Neural progenitor cell (in vitro differentiated cells): ENCODE measurements at regions not wholly inside any gene's neighbourhood (a gene's known extent, or its start where the extent isn't known, plus 50 kb on each side); places are given as distances from the start of the nearest gene placed in this dataset.

Experiments used
- DNase-seq: peaks from one replicate; pipeline ENCODE4 v3.0.0-alpha.2; 2016; ENCODE audit warnings: low spot score
- H2AFZ ChIP-seq: fragments of 200-600 bp; sonication (generic); replicated peaks from 2 replicates; pipeline ENCODE4 v1.6.1; 2016; ENCODE audit warnings: antibody characterized with exemption
- H3F3A ChIP-seq: fragments of 200-600 bp; sonication (generic); 2 replicates; pipeline ENCODE4 v1.6.1; 2016; ENCODE audit warnings: antibody characterized with exemption, low read depth
- H3K27ac ChIP-seq: fragments of 200-600 bp; sonication (generic); 2 replicates; pipeline ENCODE4 v1.5.1; 2016; ENCODE audit warnings: mild to moderate bottlenecking
- H3K27me3 ChIP-seq: fragments of 200-600 bp; sonication (generic); 2 replicates; pipeline ENCODE4 v1.6.1; 2016; ENCODE audit warnings: mild to moderate bottlenecking, moderate library complexity
- H3K36me3 ChIP-seq: fragments of 200-600 bp; sonication (generic); 2 replicates; pipeline ENCODE4 v1.5.1; 2016
- H3K4me1 ChIP-seq: fragments of 200-600 bp; sonication (generic); 2 replicates; pipeline ENCODE4 v1.6.1; 2016; ENCODE audit warnings: mixed run types
- H3K4me2 ChIP-seq: fragments of 200-600 bp; sonication (generic); 2 replicates; pipeline ENCODE4 v1.6.1; 2016
- H3K4me3 ChIP-seq: fragments of 200-600 bp; sonication (generic); 2 replicates; pipeline ENCODE4 v1.5.1; 2016
- H3K79me2 ChIP-seq: fragments of 200-600 bp; sonication (generic); 2 replicates; pipeline ENCODE4 v1.6.1; 2016; ENCODE audit warnings: low read depth
- H3K9ac ChIP-seq: fragments of 200-600 bp; sonication (generic); 2 replicates; pipeline ENCODE4 v1.6.1; 2016
- H3K9me3 ChIP-seq: fragments of 200-600 bp; sonication (generic); 2 replicates; pipeline ENCODE4 v1.5.1; 2016; ENCODE audit warnings: low read depth
- H4K20me1 ChIP-seq: fragments of 200-600 bp; sonication (generic); 2 replicates; pipeline ENCODE4 v1.6.1; 2016; ENCODE audit warnings: low read depth
- H3K27ac Mint-ChIP-seq: 3 replicates; pipeline ENCODE4 v1.8.0; 2021; ENCODE audit warnings: mixed read lengths
- H3K27me3 Mint-ChIP-seq: 2 replicates; pipeline ENCODE4 v1.8.0; 2022; ENCODE audit warnings: low read depth, mild to moderate bottlenecking, inconsistent platforms, moderate library complexity, mixed read lengths; ENCODE audit not compliant: insufficient read depth
- H3K36me3 Mint-ChIP-seq: 3 replicates; pipeline ENCODE4 v1.8.0; 2021; ENCODE audit warnings: mixed read lengths
- H3K4me1 Mint-ChIP-seq: 3 replicates; pipeline ENCODE4 v1.8.0; 2021; ENCODE audit warnings: mixed read lengths
- H3K4me3 Mint-ChIP-seq: 3 replicates; pipeline ENCODE4 v1.8.0; 2021; ENCODE audit warnings: mild to moderate bottlenecking, moderate library complexity, mixed read lengths
- H3K9me3 Mint-ChIP-seq: 3 replicates; pipeline ENCODE4 v1.8.0; 2020; ENCODE audit warnings: mixed read lengths
- EZH2 ChIP-seq: fragments of 200-600 bp; sonication (generic); IDR thresholded peaks from 2 replicates; pipeline ENCODE4 v1.6.1; 2017; ENCODE audit warnings: antibody characterized with exemption, mild to moderate bottlenecking, moderate library complexity
- EZH2phosphoT487 ChIP-seq: fragments of 200-600 bp; sonication (generic); IDR thresholded peaks from 2 replicates; pipeline ENCODE4 v1.6.1; 2017; ENCODE audit warnings: antibody characterized with exemption
- TF ChIP-seq, protein P1 (sequence below): fragments of 200-600 bp; sonication (generic); IDR thresholded peaks from 2 replicates; pipeline ENCODE4 v1.5.1; 2017; ENCODE audit warnings: antibody characterized with exemption, mild to moderate bottlenecking

DNA sequence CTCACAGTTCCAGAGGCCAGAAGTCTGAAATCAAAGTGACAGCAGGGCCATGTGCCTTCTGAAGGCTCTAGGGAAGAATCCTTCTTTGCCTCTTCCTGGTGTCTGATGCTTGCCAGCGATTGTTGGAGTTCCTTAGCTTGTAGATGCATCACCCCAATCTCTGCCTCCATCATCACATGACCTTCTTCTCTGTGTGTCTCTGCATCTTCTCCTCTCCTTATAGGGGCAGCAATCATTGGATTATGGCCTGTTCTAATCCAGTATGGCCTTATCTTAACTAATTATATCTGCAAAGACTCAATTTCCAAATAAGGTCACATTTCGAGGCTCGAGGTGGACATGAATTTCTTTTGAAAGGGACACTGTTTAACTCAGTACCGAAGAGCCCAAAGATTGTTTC, 71.7 kb upstream of the RAI2 start:
- H3K36me3 Mint-ChIP-seq, result no peaks in the 10 kb centered on the region
- Histone ChIP-seq H3K4me1 (no peaks in the 10 kb centered on the region), H3K27ac (no peak overlapping the region), H4K20me1 (no peaks in the 10 kb centered on the region), H3K9me3 (peaks cover 2% of the 10 kb centered on the region), H3K36me3 (no peaks in the 10 kb centered on the region), H2AFZ (no peak overlapping the region), H3K9ac (no peak overlapping the region), H3K27me3 (no peaks in the 10 kb centered on the region), H3K4me2 (no peak overlapping the region), H3K4me3 (no peak overlapping the region), H3F3A (no peaks in the 10 kb centered on the region), H3K79me2 (no peaks in the 10 kb centered on the region)
- H3K27me3 Mint-ChIP-seq, result peaks cover 2% of the 10 kb centered on the region
- no peak for DNase-seq
- no peak overlapping the region for H3K4me3 Mint-ChIP-seq
- H3K27ac Mint-ChIP-seq, result no peak overlapping the region
- no peak for TF ChIP-seq EZH2
- TF ChIP-seq, protein P1, sequence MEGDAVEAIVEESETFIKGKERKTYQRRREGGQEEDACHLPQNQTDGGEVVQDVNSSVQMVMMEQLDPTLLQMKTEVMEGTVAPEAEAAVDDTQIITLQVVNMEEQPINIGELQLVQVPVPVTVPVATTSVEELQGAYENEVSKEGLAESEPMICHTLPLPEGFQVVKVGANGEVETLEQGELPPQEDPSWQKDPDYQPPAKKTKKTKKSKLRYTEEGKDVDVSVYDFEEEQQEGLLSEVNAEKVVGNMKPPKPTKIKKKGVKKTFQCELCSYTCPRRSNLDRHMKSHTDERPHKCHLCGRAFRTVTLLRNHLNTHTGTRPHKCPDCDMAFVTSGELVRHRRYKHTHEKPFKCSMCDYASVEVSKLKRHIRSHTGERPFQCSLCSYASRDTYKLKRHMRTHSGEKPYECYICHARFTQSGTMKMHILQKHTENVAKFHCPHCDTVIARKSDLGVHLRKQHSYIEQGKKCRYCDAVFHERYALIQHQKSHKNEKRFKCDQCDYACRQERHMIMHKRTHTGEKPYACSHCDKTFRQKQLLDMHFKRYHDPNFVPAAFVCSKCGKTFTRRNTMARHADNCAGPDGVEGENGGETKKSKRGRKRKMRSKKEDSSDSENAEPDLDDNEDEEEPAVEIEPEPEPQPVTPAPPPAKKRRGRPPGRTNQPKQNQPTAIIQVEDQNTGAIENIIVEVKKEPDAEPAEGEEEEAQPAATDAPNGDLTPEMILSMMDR, result no peak
- no peaks in the 10 kb centered on the region for H3K4me1 Mint-ChIP-seq
- H3K9me3 Mint-ChIP-seq, result peaks cover 8% of the 10 kb centered on the region

DNA sequence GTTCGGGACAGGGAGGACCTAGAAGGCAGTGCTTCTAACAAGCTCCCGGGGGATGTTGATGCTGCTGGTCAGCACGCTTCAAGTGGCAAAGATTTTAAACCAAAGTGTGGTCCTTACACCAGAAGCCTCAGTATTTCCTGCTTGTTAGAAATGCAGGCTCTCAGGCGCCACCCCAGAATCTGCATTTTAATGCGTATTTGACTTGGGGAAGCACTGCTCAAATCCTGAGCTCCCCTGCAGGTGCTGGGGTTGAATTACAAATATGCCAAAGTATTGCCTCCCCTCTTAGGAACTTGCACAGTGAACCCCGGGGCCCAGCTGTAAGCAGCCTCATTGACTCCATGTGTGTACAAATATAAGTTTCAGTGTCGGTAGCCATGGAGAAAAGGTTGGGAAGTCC, 70.8 kb upstream of the RAI2 start:
- Mint-ChIP-seq H3K27me3 (peaks cover 4% of the 10 kb centered on the region), H3K4me3 (no peak overlapping the region), H3K27ac (no peak overlapping the region), H3K36me3 (no peaks in the 10 kb centered on the region), H3K4me1 (no peaks in the 10 kb centered on the region), H3K9me3 (peaks cover 2% of the 10 kb centered on the region)
- Histone ChIP-seq H2AFZ (no peak overlapping the region), H3K4me3 (no peak overlapping the region), H3K4me2 (no peak overlapping the region), H3K9me3 (peaks cover 6% of the 10 kb centered on the region), H3K27me3 (no peaks in the 10 kb centered on the region), H3F3A (no peaks in the 10 kb centered on the region), H3K36me3 (no peaks in the 10 kb centered on the region), H3K4me1 (no peaks in the 10 kb centered on the region), H3K27ac (no peak overlapping the region), H4K20me1 (no peaks in the 10 kb centered on the region), H3K9ac (no peak overlapping the region), H3K79me2 (no peaks in the 10 kb centered on the region)
- TF ChIP-seq EZH2, result no peak
- TF ChIP-seq, protein P1, result no peak
- no peak for TF ChIP-seq EZH2phosphoT487
- no peak for DNase-seq

DNA sequence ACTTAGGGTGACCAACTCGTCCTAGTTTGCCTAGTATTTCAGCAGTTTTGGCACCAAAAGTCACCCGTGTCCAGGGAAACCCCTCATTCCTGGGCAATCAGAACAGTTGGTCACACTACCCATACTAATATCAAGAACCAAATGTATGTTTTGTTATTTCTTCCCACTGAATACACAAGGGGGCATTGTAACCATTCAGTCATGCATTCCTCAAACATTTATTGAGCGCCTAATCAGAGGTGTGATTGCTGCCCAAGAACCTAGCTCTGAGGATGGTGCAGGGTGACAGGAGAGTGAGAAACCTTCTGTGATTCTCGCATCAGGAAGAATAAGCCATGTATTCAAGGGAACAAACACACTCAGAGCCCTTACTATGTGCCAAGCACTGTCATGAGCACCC, 69.8 kb upstream of the RAI2 start:
- Histone ChIP-seq H3K9me3 (peaks cover 7% of the 10 kb centered on the region), H3K27me3 (no peaks in the 10 kb centered on the region), H3F3A (no peaks in the 10 kb centered on the region), H3K9ac (no peak overlapping the region), H3K79me2 (no peaks in the 10 kb centered on the region), H4K20me1 (no peaks in the 10 kb centered on the region), H3K27ac (no peak overlapping the region), H3K4me3 (no peak overlapping the region), H3K4me1 (no peaks in the 10 kb centered on the region), H2AFZ (no peak overlapping the region), H3K4me2 (no peak overlapping the region), H3K36me3 (no peaks in the 10 kb centered on the region)
- no peak overlapping the region for H3K27ac Mint-ChIP-seq
- no peak for DNase-seq
- TF ChIP-seq EZH2 (no peak), EZH2phosphoT487 (no peak)
- TF ChIP-seq, protein P1, result no peak
- peaks cover 4% of the 10 kb centered on the region for H3K27me3 Mint-ChIP-seq
- H3K36me3 Mint-ChIP-seq, result no peaks in the 10 kb centered on the region
- H3K9me3 Mint-ChIP-seq, result peaks cover 2% of the 10 kb centered on the region
- no peak overlapping the region for H3K4me3 Mint-ChIP-seq
- no peaks in the 10 kb centered on the region for H3K4me1 Mint-ChIP-seq

DNA sequence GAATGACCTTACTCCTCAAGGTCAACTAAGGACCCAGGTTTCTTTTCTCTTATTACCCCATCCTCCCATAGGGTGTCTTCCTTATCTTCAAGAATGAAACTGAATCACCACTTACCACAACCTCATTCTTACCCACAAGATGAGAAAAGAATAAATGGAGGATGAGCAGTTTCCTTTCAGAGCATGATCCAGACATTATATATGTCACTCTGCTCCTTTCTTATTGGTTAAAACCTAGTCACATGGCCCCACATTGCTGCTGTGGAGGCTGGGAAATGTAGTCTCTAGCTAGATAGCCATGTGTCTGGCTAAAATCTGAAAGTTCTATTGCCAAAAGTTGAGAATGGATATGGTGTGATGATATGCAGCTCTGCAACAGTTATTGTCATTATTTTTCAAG, 62.4 kb upstream of the RAI2 start:
- Histone ChIP-seq H3K79me2 (no peaks in the 10 kb centered on the region), H3K9me3 (peaks cover 7% of the 10 kb centered on the region), H3K9ac (no peak overlapping the region), H3K4me3 (no peak overlapping the region), H3K27me3 (no peaks in the 10 kb centered on the region), H4K20me1 (no peaks in the 10 kb centered on the region), H3K4me1 (no peaks in the 10 kb centered on the region), H2AFZ (no peak overlapping the region), H3F3A (no peaks in the 10 kb centered on the region), H3K4me2 (no peak overlapping the region), H3K36me3 (no peaks in the 10 kb centered on the region), H3K27ac (no peak overlapping the region)
- H3K36me3 Mint-ChIP-seq, result no peaks in the 10 kb centered on the region
- H3K4me3 Mint-ChIP-seq, result no peak overlapping the region
- H3K4me1 Mint-ChIP-seq, result no peaks in the 10 kb centered on the region
- no peak for DNase-seq
- H3K9me3 Mint-ChIP-seq, result peaks cover 3% of the 10 kb centered on the region
- TF ChIP-seq EZH2, result no peak
- TF ChIP-seq, protein P1, result no peak
- TF ChIP-seq EZH2phosphoT487, result no peak
- peaks cover 2% of the 10 kb centered on the region for H3K27me3 Mint-ChIP-seq
- no peak overlapping the region for H3K27ac Mint-ChIP-seq
